A549 (cell line): ENCODE measurements at regions not wholly inside any gene's neighbourhood (a gene's known extent, or its start where the extent isn't known, plus 50 kb on each side); places are given as distances from the start of the nearest gene placed in this dataset.

Experiments
- ATAC-seq, 2 experiments: fragments of 200-7000 bp in 1 of 2; fragments of >200 bp in 1 of 2; cut with Nextera tagmentation in 1 of 2; cut with Tn5 transposase in 1 of 2; 3 replicates each; pipeline versions ENCODE4 v1.8.0 to v1.9.1; 2018 to 2020; ENCODE audit warnings: mild to moderate bottlenecking in 1 of 2, moderate library complexity in 1 of 2
- CTCF ChIA-PET: fragments of 300-600 bp; sonication (Branson Sonifier 250); formaldehyde crosslinking; extraction: SDS; loops from one replicate; lab custom pipeline; 2021; ENCODE audit warnings: antibody characterized with exemption, inconsistent platforms; lab: Yijun Ruan, JAX
- POLR2A ChIA-PET: fragments of 350-600 bp; formaldehyde crosslinking; extraction: SDS; loops from one replicate; lab custom pipeline; 2021; ENCODE audit warnings: antibody characterized with exemption, inconsistent platforms; lab: Yijun Ruan, JAX
- DNase-seq, 2 experiments: peaks; one replicate each; pipeline versions ENCODE4 v3.0.0 to v3.0.0-alpha.2; 2011 to 2016; ENCODE audit warnings: low read depth in 1 of 2, low spot score in 1 of 2
- FAIRE-seq: peaks from 2 replicates; lab custom pipeline; 2011; peaks lifted over from hg19 to GRCh38; lab: Jason Lieb, UNC
- H3K27ac ChIP-seq, 2 experiments: fragments of >200 bp; sonication (Bioruptor Twin); formaldehyde crosslinking; 3 replicates each; pipeline ENCODE4 v1.5.1; 2016 to 2017
- H3K4me1 ChIP-seq: fragments of >200 bp; sonication (Bioruptor Twin); formaldehyde crosslinking; 3 replicates; pipeline ENCODE4 v1.6.1; 2016
- H3K4me2 ChIP-seq: fragments of >200 bp; sonication (Bioruptor Twin); formaldehyde crosslinking; 3 replicates; pipeline ENCODE4 v1.6.1; 2016
- H3K4me3 ChIP-seq: fragments of >200 bp; sonication (Bioruptor Twin); formaldehyde crosslinking; 3 replicates; pipeline ENCODE4 v1.5.1; 2016
- H3K9me3 ChIP-seq: fragments of >200 bp; sonication (Bioruptor Twin); formaldehyde crosslinking; 3 replicates; pipeline ENCODE4 v1.6.1; 2016
- ATOH8 ChIP-seq: fragments of 250-450 bp; sonication (Bioruptor Pico); IDR thresholded peaks from 2 replicates; pipeline ENCODE4 v1.5.0; 2020; ENCODE audit warnings: low read depth, mild to moderate bottlenecking, moderate library complexity
- CTCF ChIP-seq: fragments of >200 bp; sonication (Bioruptor Twin); formaldehyde crosslinking; IDR thresholded peaks from 3 replicates; pipeline ENCODE4 v1.5.1; 2016
- E2F6 ChIP-seq: IDR thresholded peaks from 2 replicates; pipeline ENCODE4 v1.6.1; 2012; ENCODE audit warnings: low read depth, borderline replicate concordance
- EHF ChIP-seq: fragments of 250-450 bp; sonication (Bioruptor Pico); IDR thresholded peaks from 2 replicates; pipeline ENCODE4 v1.5.0; 2020; ENCODE audit warnings: mild to moderate bottlenecking
- FOXS1 ChIP-seq: fragments of 250-450 bp; sonication (Bioruptor Pico); IDR thresholded peaks from 2 replicates; pipeline ENCODE4 v1.5.0; 2020; ENCODE audit warnings: mild to moderate bottlenecking, moderate library complexity
- GATA3 ChIP-seq: IDR thresholded peaks from 2 replicates; pipeline ENCODE4 v1.6.1; 2012; ENCODE audit warnings: borderline replicate concordance
- HDAC2 ChIP-seq: fragments of 200-600 bp; sonication (generic); IDR thresholded peaks from 2 replicates; pipeline ENCODE4 v1.6.1; 2016
- HMGXB4 ChIP-seq: fragments of 250-450 bp; sonication (Bioruptor Pico); IDR thresholded peaks from 2 replicates; pipeline ENCODE4 v1.5.0; 2021; ENCODE audit warnings: mild to moderate bottlenecking, moderate library complexity, borderline replicate concordance
- HOXB5 ChIP-seq: fragments of 250-450 bp; sonication (Bioruptor Pico); IDR thresholded peaks from 2 replicates; pipeline ENCODE4 v1.5.0; 2020; ENCODE audit warnings: mild to moderate bottlenecking, moderate library complexity
- KDM1A ChIP-seq: fragments of 200-600 bp; sonication (generic); IDR thresholded peaks from 2 replicates; pipeline ENCODE4 v1.6.1; 2016; ENCODE audit warnings: low read depth, mild to moderate bottlenecking
- MAFK ChIP-seq: fragments of 450-650 bp; IDR thresholded peaks from 2 replicates; pipeline ENCODE4 v1.6.1; 2014; ENCODE audit not compliant: partially characterized antibody
- MAX ChIP-seq: IDR thresholded peaks from 2 replicates; pipeline ENCODE4 v1.6.1; 2012
- MYC ChIP-seq: IDR thresholded peaks from 2 replicates; pipeline ENCODE4 v1.6.1; 2012; ENCODE audit warnings: mild to moderate bottlenecking, inconsistent platforms, low read length, improper control_type of control experiment, borderline replicate concordance
- PBX3 ChIP-seq: IDR thresholded peaks from 2 replicates; pipeline ENCODE4 v1.6.1; 2012
- PHF8 ChIP-seq: fragments of 200-600 bp; sonication (generic); IDR thresholded peaks from 2 replicates; pipeline ENCODE4 v1.6.1; 2016; ENCODE audit warnings: low read depth, mild to moderate bottlenecking, antibody characterized with exemption, moderate library complexity, borderline replicate concordance
- POLR2A ChIP-seq: IDR thresholded peaks from 2 replicates; pipeline ENCODE4 v1.6.1; 2012; ENCODE audit warnings: mild to moderate bottlenecking, low read length
- RAD21 ChIP-seq, 2 experiments: fragments of >200 bp in 1 of 2; sonication (Bioruptor Twin) in 1 of 2; formaldehyde crosslinking in 1 of 2; IDR thresholded peaks in 1 of 2; conservative IDR thresholded peaks in 1 of 2; 2 replicates in 1 of 2; 3 replicates in 1 of 2; pipeline ENCODE4 v1.6.1; 2012 to 2018; ENCODE audit warnings: inconsistent platforms in 1 of 2
- RCOR1 ChIP-seq: fragments of 150-350 bp; IDR thresholded peaks from 2 replicates; pipeline ENCODE4 v1.6.1; 2014; ENCODE audit warnings: antibody characterized with exemption, low read length, low read depth
- RFX5 ChIP-seq: fragments of 450-650 bp; IDR thresholded peaks from 2 replicates; pipeline ENCODE4 v1.7.1; 2014; ENCODE audit warnings: antibody characterized with exemption, mild to moderate bottlenecking, moderate library complexity
- SMC3 ChIP-seq: fragments of >200 bp; sonication (Bioruptor Twin); formaldehyde crosslinking; IDR thresholded peaks from 3 replicates; pipeline ENCODE4 v1.6.1; 2018; ENCODE audit warnings: inconsistent platforms
- TFCP2L1 ChIP-seq: fragments of 250-450 bp; sonication (Bioruptor Pico); IDR thresholded peaks from 2 replicates; pipeline ENCODE4 v1.5.0; 2021; ENCODE audit warnings: mild to moderate bottlenecking
- ZNF302 ChIP-seq: fragments of 250-450 bp; sonication (Bioruptor Pico); IDR thresholded peaks from 2 replicates; pipeline ENCODE4 v1.9.0; 2021; ENCODE audit warnings: inconsistent platforms, mild to moderate bottlenecking, moderate library complexity
- ZSCAN20 ChIP-seq: fragments of 250-450 bp; sonication (Bioruptor Pico); IDR thresholded peaks from 2 replicates; pipeline ENCODE4 v1.8.0; 2022; ENCODE audit warnings: mild to moderate bottlenecking, moderate library complexity
- WGBS: methylation state at CpG from one replicate; pipeline ENCODE4 v1.1.6; 2017; ENCODE audit errors: missing lambda C conversion rate; 5-methylcytosine and 5-hydroxymethylcytosine counted together

- no peak overlapping the region for H3K27ac ChIP-seq
- no peak for FAIRE-seq
- ChIA-PET POLR2A (no interaction called here), CTCF (no interaction called here)
- TF ChIP-seq RAD21 (conservative IDR thresholded peaks at IDR 0.05 in 1 of 2, IDR thresholded peaks at IDR 0.05 in 1 of 2) (peak; percentile 14 to 32; a peak in 2 of 5 replicates), HMGXB4 (CRISPR knock-in tag) (no peak), KDM1A (no peak), MAX (no peak)
- H3K4me1 ChIP-seq, result no peaks in the 10 kb centered on the region
- H3K9me3 ChIP-seq, result no peaks in the 10 kb centered on the region
- no peak overlapping the region for H3K4me2 ChIP-seq
- no peak for ATAC-seq
- DNase-seq, result no peak
- no peak overlapping the region for H3K4me3 ChIP-seq
- WGBS, result 17% methylated on average over 3 of the region's 3 CpGs
These were observed 394.1 kb downstream of the TUSC7 start for GRCh38 chr3:117103675-117104074.

GRCh38 chr3:117104381-117104780 lies 394.8 kb downstream of the TUSC7 start:
- no peak for DNase-seq
- H3K4me2 ChIP-seq, result no peak overlapping the region
- H3K4me3 ChIP-seq, result no peak overlapping the region
- no peak for FAIRE-seq
- no peak overlapping the region for H3K27ac ChIP-seq
- ATAC-seq, result no peak
- 22% methylated on average over 2 of the region's 2 CpGs for WGBS
- CTCF ChIA-PET, result no interaction called here
- TF ChIP-seq EHF (no peak), HDAC2 (no peak), E2F6 (no peak), ZSCAN20 (CRISPR knock-in tag) (no peak), KDM1A (no peak), POLR2A (no peak), PHF8 (no peak), CTCF (no peak), RAD21 (conservative IDR thresholded peaks at IDR 0.05 in 1 of 2, IDR thresholded peaks at IDR 0.05 in 1 of 2) (no peak), MAFK (no peak), PBX3 (no peak), MYC (no peak), TFCP2L1 (CRISPR knock-in tag) (no peak), GATA3 (no peak)
- H3K9me3 ChIP-seq, result no peaks in the 10 kb centered on the region
- H3K4me1 ChIP-seq, result no peaks in the 10 kb centered on the region
- POLR2A ChIA-PET, result no interaction called here

GRCh38 chr3:117104792-117105191 lies 395.2 kb downstream of the TUSC7 start:
- CTCF ChIA-PET, result no interaction called here
- FAIRE-seq, result no peak

More at GRCh38 chr3:117104792-117105191, 395.2 kb downstream of the TUSC7 start:
- no peak for ATAC-seq
- H3K4me1 ChIP-seq, result no peaks in the 10 kb centered on the region
- H3K4me2 ChIP-seq, result no peak overlapping the region
- POLR2A ChIA-PET, result no interaction called here
- no peak for DNase-seq
- TF ChIP-seq CTCF, result no peak
- no peak for TF ChIP-seq RCOR1
- no peak for TF ChIP-seq KDM1A
- TF ChIP-seq HOXB5 (CRISPR knock-in tag), result no peak
- no peak for TF ChIP-seq TFCP2L1 (CRISPR knock-in tag)
- no peak for TF ChIP-seq RFX5
- no peak for TF ChIP-seq ZNF302 (CRISPR knock-in tag)
- TF ChIP-seq SMC3, result no peak
- TF ChIP-seq FOXS1 (CRISPR knock-in tag), result no peak
- TF ChIP-seq PHF8, result no peak
- TF ChIP-seq ATOH8 (CRISPR knock-in tag), result no peak
- TF ChIP-seq, all 56 proteins: peak for 0
- Histone ChIP-seq H3K9me3 (no peaks in the 10 kb centered on the region), H3K27ac (no peak overlapping the region), H3K4me3 (no peak overlapping the region)
- WGBS, result 67% methylated on average over 4 of the region's 4 CpGs
